IMR-90 (cell line): ENCODE measurements at regions not wholly inside any gene's neighbourhood (a gene's known extent, or its start where the extent isn't known, plus 50 kb on each side); places are given as distances from the start of the nearest gene placed in this dataset.

Experiments
- ATAC-seq: fragments of 200-7000 bp; cut with Tn5 transposase; 2 replicates; pipeline ENCODE4 v1.9.1; 2020; ENCODE audit warnings: low read depth, mild to moderate bottlenecking, moderate library complexity
- BruUV-seq: library from RNA; stranded (reverse); fragments of 400-500 nt; replicated peaks from 2 replicates; lab custom pipeline; 2021; lab: Mats Ljungman, UMichigan
- CTCF ChIA-PET: fragments of 300-600 bp; formaldehyde crosslinking; extraction: SDS; loops from one replicate; lab custom pipeline; 2021; ENCODE audit warnings: antibody characterized with exemption; lab: Yijun Ruan, JAX
- POLR2A ChIA-PET: fragments of 300-600 bp; sonication (Branson Sonifier 250); formaldehyde crosslinking; loops from one replicate; lab custom pipeline; 2022; ENCODE audit warnings: antibody characterized with exemption; ENCODE audit not compliant: unreplicated experiment; lab: Charles Lee
- DNase-seq: peaks from one replicate; pipeline ENCODE4 v3.0.0; 2013
- H2AFZ ChIP-seq: replicated peaks from 2 replicates; pipeline ENCODE3; 2013; ENCODE audit warnings: low read length, mild to moderate bottlenecking; ENCODE audit not compliant: poor library complexity
- H2AK5ac ChIP-seq: 2 replicates; pipeline ENCODE4 v1.6.1; 2013; ENCODE audit warnings: low read depth, low read length, inconsistent platforms
- H2AK9ac ChIP-seq: replicated peaks from 2 replicates; pipeline ENCODE3; 2013; ENCODE audit warnings: mild to moderate bottlenecking, low read depth, low read length, moderate library complexity; ENCODE audit not compliant: poor library complexity
- H2BK120ac ChIP-seq: 2 replicates; pipeline ENCODE4 v1.6.1; 2013; ENCODE audit warnings: low read depth, low read length, inconsistent platforms
- H2BK15ac ChIP-seq: 3 replicates; pipeline ENCODE4 v1.6.1; 2013; ENCODE audit warnings: low read depth, low read length, inconsistent platforms
- H2BK20ac ChIP-seq: 2 replicates; pipeline ENCODE4 v1.6.1; 2013; ENCODE audit warnings: low read depth, mild to moderate bottlenecking, inconsistent platforms, low read length, moderate library complexity
- H2BK5ac ChIP-seq: 2 replicates; pipeline ENCODE4 v1.6.1; 2013; ENCODE audit warnings: mild to moderate bottlenecking, low read depth, low read length, inconsistent platforms; ENCODE audit not compliant: poor library complexity, severe bottlenecking
- H3K14ac ChIP-seq: replicated peaks from 2 replicates; pipeline ENCODE4 v1.6.1; 2013; ENCODE audit warnings: low read depth, low read length, inconsistent platforms
- H3K18ac ChIP-seq: 2 replicates; pipeline ENCODE4 v1.6.1; 2013; ENCODE audit warnings: low read depth, low read length, control low read depth
- H3K23ac ChIP-seq: 2 replicates; pipeline ENCODE4 v1.6.1; 2013; ENCODE audit warnings: low read depth, low read length, inconsistent platforms
- H3K27ac ChIP-seq: 2 replicates; pipeline ENCODE4 v1.5.1; 2013; ENCODE audit warnings: mild to moderate bottlenecking, control low read depth, low read length; ENCODE audit not compliant: insufficient read depth
- H3K27me3 ChIP-seq: 2 replicates; pipeline ENCODE4 v1.6.1; 2013; ENCODE audit warnings: low read length; ENCODE audit not compliant: control insufficient read depth, insufficient read depth
- H3K36me3 ChIP-seq: 2 replicates; pipeline ENCODE4 v1.6.1; 2013; ENCODE audit warnings: low read length, mixed read lengths; ENCODE audit not compliant: control insufficient read depth, insufficient read depth
- H3K4ac ChIP-seq: 2 replicates; pipeline ENCODE4 v1.6.1; 2013; ENCODE audit warnings: low read depth, low read length, inconsistent platforms
- H3K4me1 ChIP-seq: 2 replicates; pipeline ENCODE4 v1.6.1; 2013; ENCODE audit warnings: low read length, mixed read lengths; ENCODE audit not compliant: control insufficient read depth, insufficient read depth
- H3K4me2 ChIP-seq: 2 replicates; pipeline ENCODE4 v1.6.1; 2013; ENCODE audit warnings: low read depth, mild to moderate bottlenecking, control low read depth, low read length, moderate library complexity
- H3K4me3 ChIP-seq: 2 replicates; pipeline ENCODE4 v1.5.1; 2013; ENCODE audit warnings: low read depth, mild to moderate bottlenecking, control low read depth, low read length, moderate library complexity; ENCODE audit not compliant: insufficient read depth
- H3K56ac ChIP-seq: 2 replicates; pipeline ENCODE4 v1.6.1; 2013; ENCODE audit warnings: low read length, inconsistent platforms; ENCODE audit not compliant: insufficient read depth; ENCODE audit errors: extremely low read depth
- H3K79me1 ChIP-seq, 2 experiments: 2 replicates each; pipeline ENCODE4 v1.6.1; 2013; ENCODE audit warnings: low read length in 2 of 2, inconsistent platforms in 1 of 2, low read depth in 1 of 2
- H3K9ac ChIP-seq: 2 replicates; pipeline ENCODE4 v1.6.1; 2013; ENCODE audit warnings: low read depth, low read length, control low read depth
- H3K9me1 ChIP-seq: 2 replicates; pipeline ENCODE4 v1.6.1; 2013; ENCODE audit warnings: low read length, inconsistent platforms; ENCODE audit not compliant: insufficient read depth
- H3K9me3 ChIP-seq: 2 replicates; pipeline ENCODE4 v1.6.1; 2013; ENCODE audit warnings: low read length; ENCODE audit not compliant: control insufficient read depth, insufficient read depth
- H4K20me1 ChIP-seq: 2 replicates; pipeline ENCODE4 v1.6.1; 2013; ENCODE audit warnings: low read length, inconsistent platforms; ENCODE audit not compliant: insufficient read depth
- H4K5ac ChIP-seq: 2 replicates; pipeline ENCODE4 v1.6.1; 2013; ENCODE audit warnings: mild to moderate bottlenecking, low read depth, low read length, control low read depth
- H4K8ac ChIP-seq, 2 experiments: 2 replicates each; pipeline ENCODE4 v1.6.1; 2013; ENCODE audit warnings: low read depth in 2 of 2, low read length in 2 of 2, control low read depth in 1 of 2, inconsistent platforms in 1 of 2
- H4K91ac ChIP-seq: 2 replicates; pipeline ENCODE4 v1.6.1; 2013; ENCODE audit warnings: low read depth, low read length, inconsistent platforms; ENCODE audit not compliant: insufficient read depth
- BHLHE40 ChIP-seq: fragments of 150-350 bp; IDR thresholded peaks from 2 replicates; pipeline ENCODE4 v1.6.1; 2016; ENCODE audit warnings: mild to moderate bottlenecking, low read depth, low read length
- CEBPB ChIP-seq: IDR thresholded peaks from 2 replicates; pipeline ENCODE4 v1.6.1; 2012; ENCODE audit warnings: low read depth, low read length, improper control_type of control experiment
- CHD1 ChIP-seq: IDR thresholded peaks from 2 replicates; pipeline ENCODE4 v1.6.1; 2012; ENCODE audit warnings: low read depth, low read length, improper control_type of control experiment
- FOS ChIP-seq: fragments of 150-350 bp; IDR thresholded peaks from 2 replicates; pipeline ENCODE4 v1.6.1; 2016; ENCODE audit warnings: low read depth, low read length
- MAFK ChIP-seq: IDR thresholded peaks from 2 replicates; pipeline ENCODE4 v1.6.1; 2012; ENCODE audit warnings: low read depth, low read length, improper control_type of control experiment
- MAZ ChIP-seq: IDR thresholded peaks from 2 replicates; pipeline ENCODE4 v1.6.1; 2012; ENCODE audit warnings: low read depth, mild to moderate bottlenecking, low read length, improper control_type of control experiment, moderate library complexity, borderline replicate concordance
- MXI1 ChIP-seq: IDR thresholded peaks from 2 replicates; pipeline ENCODE4 v1.6.1; 2012; ENCODE audit warnings: low read depth, mild to moderate bottlenecking, low read length, moderate library complexity, borderline replicate concordance
- NFE2L2 ChIP-seq: fragments of 150-350 bp; IDR thresholded peaks from 2 replicates; pipeline ENCODE4 v1.6.1; 2016; ENCODE audit warnings: low read depth, mild to moderate bottlenecking, low read length
- POLR2A ChIP-seq: IDR thresholded peaks from 2 replicates; pipeline ENCODE4 v1.6.1; 2012; ENCODE audit warnings: mild to moderate bottlenecking, low read depth, low read length
- RAD21 ChIP-seq: IDR thresholded peaks from 2 replicates; pipeline ENCODE4 v1.6.1; 2012; ENCODE audit warnings: low read length, improper control_type of control experiment
- RCOR1 ChIP-seq: IDR thresholded peaks from 2 replicates; pipeline ENCODE4 v1.6.1; 2012; ENCODE audit warnings: mild to moderate bottlenecking, low read length, improper control_type of control experiment; ENCODE audit not compliant: insufficient replicate concordance
- RFX5 ChIP-seq: IDR thresholded peaks from 2 replicates; pipeline ENCODE4 v1.8.0; 2012; ENCODE audit warnings: low read depth, mild to moderate bottlenecking, low read length, moderate library complexity
- SMC3 ChIP-seq: fragments of 150-350 bp; IDR thresholded peaks from 2 replicates; pipeline ENCODE4 v1.6.1; 2016; ENCODE audit warnings: low read depth, mild to moderate bottlenecking, antibody characterized with exemption, low read length, moderate library complexity
- WGBS, 2 experiments: methylation state at CpG; one replicate each; pipeline versions ENCODE4 v1.1.5 to v1.1.7; 2013; ENCODE audit warnings: missing lambda C conversion rate in 2 of 2; ENCODE audit not compliant: insufficient read length in 1 of 2; ENCODE audit errors: extremely low coverage in 2 of 2; 5-methylcytosine and 5-hydroxymethylcytosine counted together
- dilution Hi-C: fragments of 300-500 bp; cut with HindIII; formaldehyde crosslinking; loops from one replicate; pipeline ENCODE4 v1.14.3; 2018; ENCODE audit warnings: low sequenced_read_pairs; ENCODE audit not compliant: unreplicated experiment
- in situ Hi-C: fragments of 300-500 bp; cut with MboI; formaldehyde crosslinking; loops from 3 replicates; pipeline ENCODE4 v1.14.3; 2019; ENCODE audit warnings: low sequenced_read_pairs, inconsistent platforms, mixed read lengths
- intact Hi-C: fragments of 100-400 bp; cut with micrococcal nuclease; formaldehyde crosslinking; loops from 2 replicates; pipeline ENCODE4 v1.10.0; 2022
- TF ChIP-seq, protein P1 (sequence below): fragments of 150-350 bp; IDR thresholded peaks from 2 replicates; pipeline ENCODE4 v1.6.1; 2016; ENCODE audit warnings: low read depth, mild to moderate bottlenecking, low read length, moderate library complexity, borderline replicate concordance
- TF ChIP-seq, protein P2 (sequence below): conservative IDR thresholded peaks from 2 replicates; pipeline ENCODE4 v1.5.1; 2012; ENCODE audit warnings: mild to moderate bottlenecking, low read depth, low read length, improper control_type of control experiment
- TF ChIP-seq, protein P3 (sequence below): fragments of 150-350 bp; IDR thresholded peaks from 2 replicates; pipeline ENCODE4 v1.6.1; 2017; ENCODE audit warnings: mild to moderate bottlenecking, antibody characterized with exemption, low read length, low read depth

DNA sequence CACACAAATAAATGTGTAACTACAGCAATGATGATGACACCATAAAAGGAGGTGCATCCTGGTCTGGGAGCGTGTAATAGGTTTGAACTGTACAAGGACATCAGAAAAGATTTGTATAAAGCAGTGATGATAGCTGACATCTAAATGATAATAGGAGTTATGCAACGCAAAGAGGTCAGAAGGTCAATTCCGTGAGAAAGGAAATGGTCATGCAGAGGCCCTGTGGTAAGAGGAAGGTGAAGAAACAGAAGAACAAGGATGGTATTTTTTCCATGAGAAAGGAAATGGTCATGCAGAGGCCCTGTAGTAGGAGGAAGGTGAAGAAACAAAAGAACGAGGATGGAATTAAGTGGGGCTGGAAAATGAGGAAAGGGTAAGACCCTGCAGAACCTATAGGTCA lies 106.7 kb upstream of the TMPO start:
- no peak for DNase-seq
- H4K8ac ChIP-seq: no peak overlapping the region
- BruUV-seq: no TSS peak
- TF ChIP-seq MAFK: no peak
- TF ChIP-seq FOS: no peak
- TF ChIP-seq RCOR1: no peak
- no peak for TF ChIP-seq BHLHE40
- TF ChIP-seq SMC3: no peak
- no peak for TF ChIP-seq CEBPB
- no peak for TF ChIP-seq POLR2A
- TF ChIP-seq MXI1: no peak
- TF ChIP-seq, protein P1, sequence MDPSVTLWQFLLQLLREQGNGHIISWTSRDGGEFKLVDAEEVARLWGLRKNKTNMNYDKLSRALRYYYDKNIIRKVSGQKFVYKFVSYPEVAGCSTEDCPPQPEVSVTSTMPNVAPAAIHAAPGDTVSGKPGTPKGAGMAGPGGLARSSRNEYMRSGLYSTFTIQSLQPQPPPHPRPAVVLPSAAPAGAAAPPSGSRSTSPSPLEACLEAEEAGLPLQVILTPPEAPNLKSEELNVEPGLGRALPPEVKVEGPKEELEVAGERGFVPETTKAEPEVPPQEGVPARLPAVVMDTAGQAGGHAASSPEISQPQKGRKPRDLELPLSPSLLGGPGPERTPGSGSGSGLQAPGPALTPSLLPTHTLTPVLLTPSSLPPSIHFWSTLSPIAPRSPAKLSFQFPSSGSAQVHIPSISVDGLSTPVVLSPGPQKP: no peak
- no peak for TF ChIP-seq RFX5
- no peak for TF ChIP-seq CHD1
- no peak for TF ChIP-seq RAD21
- TF ChIP-seq, protein P2, sequence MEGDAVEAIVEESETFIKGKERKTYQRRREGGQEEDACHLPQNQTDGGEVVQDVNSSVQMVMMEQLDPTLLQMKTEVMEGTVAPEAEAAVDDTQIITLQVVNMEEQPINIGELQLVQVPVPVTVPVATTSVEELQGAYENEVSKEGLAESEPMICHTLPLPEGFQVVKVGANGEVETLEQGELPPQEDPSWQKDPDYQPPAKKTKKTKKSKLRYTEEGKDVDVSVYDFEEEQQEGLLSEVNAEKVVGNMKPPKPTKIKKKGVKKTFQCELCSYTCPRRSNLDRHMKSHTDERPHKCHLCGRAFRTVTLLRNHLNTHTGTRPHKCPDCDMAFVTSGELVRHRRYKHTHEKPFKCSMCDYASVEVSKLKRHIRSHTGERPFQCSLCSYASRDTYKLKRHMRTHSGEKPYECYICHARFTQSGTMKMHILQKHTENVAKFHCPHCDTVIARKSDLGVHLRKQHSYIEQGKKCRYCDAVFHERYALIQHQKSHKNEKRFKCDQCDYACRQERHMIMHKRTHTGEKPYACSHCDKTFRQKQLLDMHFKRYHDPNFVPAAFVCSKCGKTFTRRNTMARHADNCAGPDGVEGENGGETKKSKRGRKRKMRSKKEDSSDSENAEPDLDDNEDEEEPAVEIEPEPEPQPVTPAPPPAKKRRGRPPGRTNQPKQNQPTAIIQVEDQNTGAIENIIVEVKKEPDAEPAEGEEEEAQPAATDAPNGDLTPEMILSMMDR: no peak
- no peak for TF ChIP-seq NFE2L2
- TF ChIP-seq MAZ: no peak
- TF ChIP-seq, protein P3, sequence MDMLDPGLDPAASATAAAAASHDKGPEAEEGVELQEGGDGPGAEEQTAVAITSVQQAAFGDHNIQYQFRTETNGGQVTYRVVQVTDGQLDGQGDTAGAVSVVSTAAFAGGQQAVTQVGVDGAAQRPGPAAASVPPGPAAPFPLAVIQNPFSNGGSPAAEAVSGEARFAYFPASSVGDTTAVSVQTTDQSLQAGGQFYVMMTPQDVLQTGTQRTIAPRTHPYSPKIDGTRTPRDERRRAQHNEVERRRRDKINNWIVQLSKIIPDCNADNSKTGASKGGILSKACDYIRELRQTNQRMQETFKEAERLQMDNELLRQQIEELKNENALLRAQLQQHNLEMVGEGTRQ: no peak
- no peaks in the 10 kb centered on the region; the same call in 1 of the 2 replicates for H3K27me3 ChIP-seq
- H2AK9ac ChIP-seq: no peak overlapping the region
- no peak for ATAC-seq
- H3K27ac ChIP-seq: no peak overlapping the region
- ChIA-PET POLR2A (no interaction called here), CTCF (no interaction called here)
- H4K20me1 ChIP-seq: no peaks in the 10 kb centered on the region
- H3K9me3 ChIP-seq: no peaks in the 10 kb centered on the region
- no peak overlapping the region for H3K14ac ChIP-seq
- no peak overlapping the region for H2BK120ac ChIP-seq
- H3K79me1 ChIP-seq: no peaks in the 10 kb centered on the region
- no peaks in the 10 kb centered on the region for H3K9me1 ChIP-seq
- no peak overlapping the region for H3K56ac ChIP-seq
- no peak overlapping the region for H3K4me2 ChIP-seq
- H2BK15ac ChIP-seq: no peak overlapping the region
- H2BK20ac ChIP-seq: no peak overlapping the region
- no peak overlapping the region for H2AFZ ChIP-seq
- no peaks in the 10 kb centered on the region for H3K4me1 ChIP-seq
- no peak overlapping the region for H4K91ac ChIP-seq
- WGBS, 2 experiments: 71% methylated on average over 3 of the region's 4 CpGs; no CpG with 5 or more reads in 1 of the 2 experiments
- H3K18ac ChIP-seq: no peak overlapping the region
- no peak overlapping the region for H3K23ac ChIP-seq
- no peak overlapping the region for H3K9ac ChIP-seq
- no peak overlapping the region for H2BK5ac ChIP-seq
- H3K4me3 ChIP-seq: no peak overlapping the region
- dilution Hi-C loops: no loop called here
- in situ Hi-C loops: no loop called here
- intact Hi-C loops: no loop called here
- no peaks in the 10 kb centered on the region for H3K36me3 ChIP-seq
- H4K5ac ChIP-seq: no peak overlapping the region
- no peak overlapping the region for H3K4ac ChIP-seq
- H2AK5ac ChIP-seq: no peak overlapping the region
